Activated naive CD8-positive, alpha-beta T cell treated with anti-CD3 and anti-CD28 coated beads for 36 hours (primary cell): ENCODE measurements at regions not wholly inside any gene's neighbourhood (a gene's known extent, or its start where the extent isn't known, plus 50 kb on each side); places are given as distances from the start of the nearest gene placed in this dataset.

Experiments
- DNase-seq: peaks from one replicate; pipeline ENCODE4 v3.0.0; 2021
- H3K27ac Mint-ChIP-seq: one replicate; pipeline ENCODE4 v1.8.0; 2022; ENCODE audit warnings: mild to moderate bottlenecking, moderate library complexity, mixed read lengths
- H3K27me3 Mint-ChIP-seq: one replicate; pipeline ENCODE4 v1.8.0; 2022; ENCODE audit warnings: mild to moderate bottlenecking, mixed read lengths
- H3K36me3 Mint-ChIP-seq: one replicate; pipeline ENCODE4 v1.8.0; 2021; ENCODE audit warnings: mild to moderate bottlenecking, mixed read lengths
- H3K4me1 Mint-ChIP-seq: one replicate; pipeline ENCODE4 v1.8.0; 2021; ENCODE audit warnings: mixed read lengths
- H3K4me3 Mint-ChIP-seq: one replicate; pipeline ENCODE4 v1.8.0; 2022; ENCODE audit warnings: mild to moderate bottlenecking, moderate library complexity, mixed read lengths
- H3K9me3 Mint-ChIP-seq: one replicate; pipeline ENCODE4 v1.8.0; 2022; ENCODE audit warnings: mixed read lengths

- Mint-ChIP-seq H3K9me3 (peaks cover 21% of the 10 kb centered on the region), H3K4me3 (no peak overlapping the region), H3K4me1 (peaks cover 22% of the 10 kb centered on the region), H3K36me3 (peaks cover 50% of the 10 kb centered on the region), H3K27me3 (no peaks in the 10 kb centered on the region), H3K27ac (no peak overlapping the region)
- no peak for DNase-seq
Measured at GRCh38 chrX:39302838-39303237, 501.6 kb downstream of the MID1IP1 start.

- peaks cover 14% of the 10 kb centered on the region for H3K9me3 Mint-ChIP-seq
- no peak for DNase-seq
- H3K4me1 Mint-ChIP-seq = peaks cover 29% of the 10 kb centered on the region
- H3K27ac Mint-ChIP-seq = no peak overlapping the region
- peaks cover 56% of the 10 kb centered on the region for H3K36me3 Mint-ChIP-seq
- no peak overlapping the region for H3K4me3 Mint-ChIP-seq
- no peaks in the 10 kb centered on the region for H3K27me3 Mint-ChIP-seq
Measured at GRCh38 chrX:39304746-39305145, 503.5 kb downstream of the MID1IP1 start.

- Mint-ChIP-seq H3K4me3 (no peak overlapping the region), H3K4me1 (peaks cover 51% of the 10 kb centered on the region)
Measured at GRCh38 chrX:39307488-39307887, 506.2 kb downstream of the MID1IP1 start.

GRCh38 chrX:39308126-39308525 is 506.9 kb downstream of the MID1IP1 start:
- H3K27ac Mint-ChIP-seq = peak overlapping the region; percentile 97
- no peak for DNase-seq
- peaks cover 72% of the 10 kb centered on the region for H3K36me3 Mint-ChIP-seq
- peaks cover 54% of the 10 kb centered on the region for H3K4me1 Mint-ChIP-seq
- H3K4me3 Mint-ChIP-seq = no peak overlapping the region
- no peaks in the 10 kb centered on the region for H3K27me3 Mint-ChIP-seq
- peaks cover 19% of the 10 kb centered on the region for H3K9me3 Mint-ChIP-seq

More at GRCh38 chrX:39307488-39307887, 506.2 kb downstream of the MID1IP1 start:
- no peak for DNase-seq
- Mint-ChIP-seq H3K9me3 (peaks cover 15% of the 10 kb centered on the region), H3K27ac (peak overlapping the region; percentile 97), H3K36me3 (peaks cover 67% of the 10 kb centered on the region), H3K27me3 (no peaks in the 10 kb centered on the region)

- Mint-ChIP-seq H3K9me3 (peaks cover 22% of the 10 kb centered on the region), H3K27me3 (no peaks in the 10 kb centered on the region), H3K36me3 (peaks cover 74% of the 10 kb centered on the region), H3K27ac (peak overlapping the region; percentile 97), H3K4me3 (no peak overlapping the region), H3K4me1 (peaks cover 59% of the 10 kb centered on the region)
- peak; percentile 61 for DNase-seq
Measured at GRCh38 chrX:39309018-39309635, 507.9 kb downstream of the MID1IP1 start.

GRCh38 chrX:39309721-39310152 is 508.5 kb downstream of the MID1IP1 start:
- H3K4me3 Mint-ChIP-seq = peak overlapping the region; percentile 15
- peaks cover 19% of the 10 kb centered on the region for H3K9me3 Mint-ChIP-seq
- DNase-seq = peak; percentile 15
- peak overlapping the region; percentile 97 for H3K27ac Mint-ChIP-seq
- H3K4me1 Mint-ChIP-seq = peaks cover 60% of the 10 kb centered on the region
- H3K36me3 Mint-ChIP-seq = peaks cover 70% of the 10 kb centered on the region
- no peaks in the 10 kb centered on the region for H3K27me3 Mint-ChIP-seq

- peak overlapping the region; percentile 97 for H3K27ac Mint-ChIP-seq
- DNase-seq = no peak
- H3K4me1 Mint-ChIP-seq = peaks cover 60% of the 10 kb centered on the region
- peaks cover 68% of the 10 kb centered on the region for H3K36me3 Mint-ChIP-seq
- H3K27me3 Mint-ChIP-seq = no peaks in the 10 kb centered on the region
- H3K9me3 Mint-ChIP-seq = peaks cover 17% of the 10 kb centered on the region
- no peak overlapping the region for H3K4me3 Mint-ChIP-seq
Measured at GRCh38 chrX:39310891-39311290, 509.6 kb downstream of the MID1IP1 start.

- Mint-ChIP-seq H3K36me3 (peaks cover 66% of the 10 kb centered on the region), H3K4me3 (no peak overlapping the region), H3K27ac (peak overlapping the region; percentile 97), H3K4me1 (peaks cover 57% of the 10 kb centered on the region), H3K9me3 (peaks cover 20% of the 10 kb centered on the region), H3K27me3 (no peaks in the 10 kb centered on the region)
- DNase-seq = no peak
Measured at GRCh38 chrX:39311646-39312045, 510.4 kb downstream of the MID1IP1 start.

- DNase-seq = no peak
- Mint-ChIP-seq H3K36me3 (peaks cover 51% of the 10 kb centered on the region), H3K9me3 (peaks cover 18% of the 10 kb centered on the region), H3K27ac (no peak overlapping the region), H3K4me3 (no peak overlapping the region), H3K27me3 (no peaks in the 10 kb centered on the region), H3K4me1 (peaks cover 56% of the 10 kb centered on the region)
Measured at GRCh38 chrX:39313146-39313545, 511.9 kb downstream of the MID1IP1 start.

- no peak for DNase-seq
- Mint-ChIP-seq H3K27ac (no peak overlapping the region), H3K4me3 (no peak overlapping the region), H3K27me3 (no peaks in the 10 kb centered on the region), H3K36me3 (peaks cover 44% of the 10 kb centered on the region), H3K9me3 (peaks cover 7% of the 10 kb centered on the region), H3K4me1 (peaks cover 32% of the 10 kb centered on the region)
Measured at GRCh38 chrX:39318506-39319343, 517.5 kb downstream of the MID1IP1 start.

GRCh38 chrX:39320165-39320564 is 518.9 kb downstream of the MID1IP1 start:
- no peak overlapping the region for H3K27ac Mint-ChIP-seq
- peaks cover 27% of the 10 kb centered on the region for H3K4me1 Mint-ChIP-seq
- no peak for DNase-seq
- no peaks in the 10 kb centered on the region for H3K27me3 Mint-ChIP-seq
- H3K36me3 Mint-ChIP-seq = peaks cover 44% of the 10 kb centered on the region
- H3K4me3 Mint-ChIP-seq = no peak overlapping the region
- H3K9me3 Mint-ChIP-seq = peaks cover 4% of the 10 kb centered on the region

- H3K27me3 Mint-ChIP-seq = no peaks in the 10 kb centered on the region
- DNase-seq = no peak
- peaks cover 32% of the 10 kb centered on the region for H3K4me1 Mint-ChIP-seq
- H3K27ac Mint-ChIP-seq = no peak overlapping the region
- peaks cover 7% of the 10 kb centered on the region for H3K9me3 Mint-ChIP-seq
- H3K4me3 Mint-ChIP-seq = no peak overlapping the region
- H3K36me3 Mint-ChIP-seq = peaks cover 45% of the 10 kb centered on the region
Measured at GRCh38 chrX:39322496-39322895, 521.2 kb downstream of the MID1IP1 start.

- H3K27ac Mint-ChIP-seq = peak overlapping the region; percentile 29
Measured at GRCh38 chrX:39324233-39324930, 523.1 kb downstream of the MID1IP1 start.

GRCh38 chrX:39327255-39327654 is 526.0 kb downstream of the MID1IP1 start:
- H3K9me3 Mint-ChIP-seq = peaks cover 23% of the 10 kb centered on the region
- H3K27me3 Mint-ChIP-seq = no peaks in the 10 kb centered on the region
- H3K27ac Mint-ChIP-seq = peak overlapping the region; percentile 94
- DNase-seq = peak; percentile 26
- peak overlapping the region; percentile 62 for H3K4me3 Mint-ChIP-seq
- H3K4me1 Mint-ChIP-seq = peaks cover 45% of the 10 kb centered on the region
- H3K36me3 Mint-ChIP-seq = peaks cover 59% of the 10 kb centered on the region

More at GRCh38 chrX:39324233-39324930, 523.1 kb downstream of the MID1IP1 start:
- peaks cover 57% of the 10 kb centered on the region for H3K36me3 Mint-ChIP-seq
- H3K4me1 Mint-ChIP-seq = peaks cover 38% of the 10 kb centered on the region
- peaks cover 17% of the 10 kb centered on the region for H3K9me3 Mint-ChIP-seq
- no peak for DNase-seq
- peak overlapping the region; percentile 40 for H3K4me3 Mint-ChIP-seq
- no peaks in the 10 kb centered on the region for H3K27me3 Mint-ChIP-seq

GRCh38 chrX:39327705-39328104 is 526.4 kb downstream of the MID1IP1 start:
- Mint-ChIP-seq H3K36me3 (peaks cover 58% of the 10 kb centered on the region), H3K4me1 (peaks cover 48% of the 10 kb centered on the region), H3K4me3 (no peak overlapping the region), H3K9me3 (peaks cover 26% of the 10 kb centered on the region), H3K27me3 (no peaks in the 10 kb centered on the region), H3K27ac (peak overlapping the region; percentile 94)
- no peak for DNase-seq
